ENCODE measurements at regions not wholly inside any gene's neighbourhood (a gene's known extent, or its start where the extent isn't known, plus 50 kb on each side); places are given as distances from the start of the nearest gene placed in this dataset.

DNA sequence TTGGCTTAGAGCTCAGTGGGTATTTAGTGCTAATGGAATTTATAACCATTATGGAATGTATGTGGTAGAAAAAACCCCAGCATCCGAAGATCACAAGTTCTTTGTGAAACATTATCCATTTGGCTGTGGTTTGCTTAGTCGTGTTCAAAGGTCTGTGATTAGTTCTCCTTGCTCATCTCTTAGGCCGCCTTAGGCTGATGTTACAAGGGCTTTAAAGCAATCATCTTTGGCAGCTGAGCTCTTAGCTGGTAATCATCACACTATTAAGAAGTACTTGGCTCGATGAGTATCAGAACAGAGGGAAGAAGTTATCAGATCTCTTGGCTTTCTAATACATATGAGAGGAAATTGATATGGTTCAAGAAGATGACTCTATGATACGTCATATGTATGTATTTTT lies 124.1 kb upstream of the E2F7 start:
- TF ChIP-seq CTCF (conservative IDR thresholded peaks at IDR 0.05 in 1 of 2, IDR thresholded peaks at IDR 0.05 in 1 of 2; ENCODE audit: extremely low read depth in 1 of 2, insufficient read depth in 1 of 2, low read depth in 1 of 2, low read length in 2 of 2) (no peak), EZH2 (IDR thresholded peaks at IDR 0.05; ENCODE audit: borderline replicate concordance, low read length) (no peak)
